Ishikawa (cell line): ENCODE measurements at regions not wholly inside any gene's neighbourhood (a gene's known extent, or its start where the extent isn't known, plus 50 kb on each side); places are given as distances from the start of the nearest gene placed in this dataset.

ENCODE experiments used
- EP300 ChIP-seq: IDR thresholded peaks from 2 replicates; pipeline ENCODE4 v1.6.1; 2012; ENCODE audit warnings: borderline replicate concordance
- MAX ChIP-seq: IDR thresholded peaks from 2 replicates; pipeline ENCODE4 v1.6.1; 2012
- REST ChIP-seq: IDR thresholded peaks from 2 replicates; pipeline ENCODE4 v1.6.1; 2012; ENCODE audit warnings: low read depth, mild to moderate bottlenecking
- TAF1 ChIP-seq: IDR thresholded peaks from 2 replicates; pipeline ENCODE4 v1.6.1; 2012; ENCODE audit warnings: low read depth, mild to moderate bottlenecking

- TF ChIP-seq TAF1, result no peak
- TF ChIP-seq EP300, result no peak
- no peak for TF ChIP-seq MAX
- TF ChIP-seq REST, result no peak
Measured at GRCh38 chr10:44030738-44031137, 354.2 kb downstream of the CXCL12 start.
